CD4-positive, alpha-beta T cell treated with Interferon alpha-2 for 1 hour (primary cell): ENCODE measurements at regions not wholly inside any gene's neighbourhood (a gene's known extent, or its start where the extent isn't known, plus 50 kb on each side); places are given as distances from the start of the nearest gene placed in this dataset.

ENCODE experiments used
- DNase-seq, 2 donors: peaks; one replicate each; pipeline ENCODE4 v3.0.0-alpha.2; 2020 to 2022

DNA sequence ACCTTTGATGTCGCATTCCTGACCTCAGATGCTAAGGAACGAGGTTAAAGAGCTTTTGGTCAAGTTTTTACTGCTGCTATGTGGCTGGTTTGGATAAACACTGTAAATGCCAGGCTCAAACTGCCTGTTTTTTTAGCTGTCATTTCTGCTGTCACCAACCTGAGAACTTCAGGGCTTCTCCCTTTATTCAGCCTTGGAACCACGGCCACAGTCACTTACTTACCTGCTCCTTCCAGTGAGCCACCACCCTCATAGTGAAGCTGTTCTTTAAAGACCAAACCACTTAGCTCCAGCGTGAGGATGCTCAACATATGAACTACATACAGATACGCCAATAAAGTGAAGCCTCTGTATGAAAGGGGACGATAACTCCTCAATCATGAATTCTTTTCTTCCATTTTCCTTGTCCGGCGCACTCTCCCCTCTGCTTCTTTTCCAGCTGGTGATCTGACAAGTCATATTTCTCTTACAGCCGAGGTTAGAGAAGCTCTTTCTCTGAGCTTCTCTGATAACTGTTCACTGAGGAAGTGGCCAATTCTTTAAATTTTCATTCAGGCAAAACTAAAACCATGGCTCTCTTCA, 152.8 kb upstream of the ANK2 start:
- no peak for DNase-seq

DNA sequence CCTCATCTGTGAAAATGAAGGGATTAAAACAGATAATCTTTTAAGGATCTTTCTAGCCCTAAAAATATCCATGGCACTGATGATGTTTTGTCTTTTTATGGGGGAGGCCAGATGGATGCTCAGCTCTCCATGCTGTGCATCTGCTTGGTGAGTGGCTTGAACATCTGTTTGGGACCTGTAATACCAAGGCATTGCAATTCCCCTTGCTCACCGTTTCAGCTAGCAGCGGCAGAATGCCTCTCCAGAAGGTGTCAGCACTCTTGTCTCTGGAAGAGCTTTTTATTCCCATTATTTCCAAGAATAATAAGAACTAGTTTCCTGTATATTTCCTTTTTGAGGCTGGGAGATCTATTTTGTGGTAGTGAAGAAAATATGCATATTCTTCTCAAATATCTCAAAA, 151.9 kb upstream of the ANK2 start:
- no peak for DNase-seq

GRCh38 chr4:112898357-112899141, 150.9 kb upstream of the ANK2 start:
- DNase-seq = no peak

GRCh38 chr4:112900416-112900815, 149.0 kb upstream of the ANK2 start:
- DNase-seq = no peak

DNA sequence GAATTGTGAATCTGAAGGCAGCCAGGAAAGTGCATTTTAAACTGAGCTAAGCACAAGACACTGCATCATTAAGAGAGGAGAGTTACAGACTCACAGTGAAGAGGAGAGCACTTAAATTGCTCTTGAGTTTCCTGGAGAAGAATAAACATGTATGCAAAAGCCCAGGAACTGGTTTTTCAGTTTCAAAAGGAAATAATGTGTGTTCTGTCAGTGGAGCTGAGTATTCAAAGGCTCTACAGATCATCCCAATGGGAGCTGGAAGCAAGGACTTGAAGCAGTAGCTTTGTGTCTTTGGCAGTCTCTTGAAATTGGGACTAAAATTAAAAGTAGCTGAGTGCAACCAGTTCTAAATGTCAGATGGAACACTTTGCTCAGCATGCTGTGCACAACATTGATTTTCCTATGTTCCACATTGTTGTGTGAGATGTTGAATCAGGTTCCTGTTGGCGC, 147.5 kb upstream of the ANK2 start:
- no peak for DNase-seq

GRCh38 chr4:112905728-112906127, 143.7 kb upstream of the ANK2 start:
- no peak for DNase-seq

DNA sequence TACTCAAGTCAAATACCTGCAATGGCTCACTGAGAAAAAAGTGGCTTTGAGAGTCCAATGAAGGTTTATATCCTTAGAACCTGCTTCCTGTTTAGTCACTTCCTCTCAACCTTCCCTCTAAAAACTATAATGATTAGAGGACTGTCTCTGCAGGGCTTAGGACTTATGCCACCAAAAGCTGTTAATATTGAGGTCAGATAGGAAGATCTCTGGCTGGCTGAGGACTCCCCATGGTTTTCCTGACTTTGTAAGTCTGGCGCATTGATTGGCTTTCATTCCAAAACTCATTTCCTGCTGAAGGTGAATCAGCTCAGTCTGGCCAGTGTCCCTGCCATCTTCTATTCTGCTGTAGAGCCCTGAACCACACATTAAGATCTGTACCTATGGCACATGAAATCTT, 140.9 kb upstream of the ANK2 start:
- no peak for DNase-seq

GRCh38 chr4:112910109-112910736, 139.2 kb upstream of the ANK2 start:
- no peak for DNase-seq

DNA sequence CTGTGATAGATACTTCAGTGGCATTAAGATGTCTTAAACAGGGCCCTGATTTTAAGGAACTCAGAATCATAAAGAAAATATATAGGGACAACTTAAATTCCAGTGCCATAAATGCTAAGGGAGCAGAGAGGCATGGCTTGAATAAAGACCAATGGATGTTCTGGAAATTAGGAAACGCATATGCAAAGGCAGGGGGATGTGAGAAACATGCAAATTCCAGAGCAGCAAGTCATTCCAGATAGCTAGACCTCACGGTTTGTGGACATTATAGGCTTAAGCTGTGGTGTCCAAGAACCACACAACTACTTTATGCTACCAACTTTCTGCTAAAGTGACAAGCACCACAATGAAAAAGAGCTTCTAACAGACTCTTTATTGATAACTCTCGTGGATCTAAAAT, 132.6 kb upstream of the ANK2 start:
- no peak for DNase-seq

DNA sequence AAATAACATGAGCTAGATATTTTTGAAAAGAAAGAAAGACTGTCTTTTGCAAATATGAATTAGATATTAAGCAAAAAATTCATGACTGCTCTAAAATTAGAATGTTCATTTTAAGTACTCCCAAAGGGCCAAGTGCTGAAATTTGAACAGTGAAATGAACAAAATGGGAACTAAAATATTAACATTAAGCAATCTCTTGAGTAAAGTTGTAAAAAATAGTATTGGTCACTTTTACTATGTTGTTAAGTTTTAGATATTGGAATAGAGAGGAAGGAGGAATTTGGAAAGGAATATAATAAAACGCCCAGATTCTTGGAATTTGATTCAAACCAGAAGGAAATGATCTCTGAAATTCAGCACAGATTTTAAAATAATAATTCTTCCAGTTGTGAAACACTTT, 125.9 kb upstream of the ANK2 start:
- no peak for DNase-seq

- DNase-seq = no peak
These were observed 122.6 kb upstream of the ANK2 start for GRCh38 chr4:112926819-112927218.

- no peak for DNase-seq
These were observed 121.9 kb upstream of the ANK2 start for GRCh38 chr4:112927544-112927943.

GRCh38 chr4:112931001-112931400, 118.5 kb upstream of the ANK2 start:
- no peak for DNase-seq

DNA sequence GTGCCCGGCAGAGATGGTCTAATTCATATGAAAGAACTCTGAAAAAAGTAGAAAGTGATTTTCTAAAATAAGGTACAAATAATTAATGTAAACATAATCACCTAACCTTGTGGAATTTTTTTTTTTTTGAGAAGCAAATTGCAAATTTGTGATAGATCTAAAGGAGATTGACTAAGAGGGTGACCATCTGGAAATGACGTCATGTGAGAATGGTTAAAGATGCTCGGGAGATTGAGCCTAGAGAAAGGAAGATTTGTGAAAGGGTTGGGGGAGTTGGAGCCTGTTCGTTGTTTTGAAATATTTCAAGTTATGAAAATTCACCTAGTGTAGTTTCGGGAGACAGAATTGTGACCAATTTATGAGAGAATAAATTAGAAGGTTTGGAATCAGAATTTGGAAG, 115.7 kb upstream of the ANK2 start:
- no peak for DNase-seq

DNA sequence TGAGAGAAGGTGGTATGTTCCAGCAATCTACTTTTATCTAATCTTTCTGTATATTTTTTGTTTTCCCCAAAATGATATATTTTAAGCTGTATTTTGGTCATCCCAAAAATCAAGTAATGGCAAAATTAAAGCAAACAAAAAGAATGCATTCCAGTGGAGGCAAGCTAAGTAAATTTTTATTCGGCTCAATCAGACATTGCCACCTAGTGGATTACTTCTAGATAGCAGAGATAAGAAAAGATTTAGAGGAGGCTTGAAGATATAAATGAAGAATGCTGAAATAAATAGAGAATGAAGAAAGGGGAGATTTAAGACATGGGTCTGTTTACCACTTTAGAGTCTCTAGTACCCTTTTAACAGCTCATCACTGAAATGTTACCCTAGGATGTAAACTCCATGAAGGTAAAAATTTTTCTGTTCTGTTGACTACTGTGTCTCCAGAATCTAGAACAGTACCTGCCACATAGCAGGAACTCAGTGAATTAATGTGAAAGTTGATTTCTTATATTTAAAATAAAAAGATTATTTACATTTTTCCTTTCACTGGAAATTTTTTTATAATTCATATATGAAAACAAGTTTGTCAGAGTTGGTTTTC, 110.9 kb upstream of the ANK2 start:
- peak in 1 of 2 donors; percentile 7 for DNase-seq

GRCh38 chr4:112939901-112940300, 109.6 kb upstream of the ANK2 start:
- no peak for DNase-seq

GRCh38 chr4:112940336-112940735, 109.1 kb upstream of the ANK2 start:
- DNase-seq = no peak

DNA sequence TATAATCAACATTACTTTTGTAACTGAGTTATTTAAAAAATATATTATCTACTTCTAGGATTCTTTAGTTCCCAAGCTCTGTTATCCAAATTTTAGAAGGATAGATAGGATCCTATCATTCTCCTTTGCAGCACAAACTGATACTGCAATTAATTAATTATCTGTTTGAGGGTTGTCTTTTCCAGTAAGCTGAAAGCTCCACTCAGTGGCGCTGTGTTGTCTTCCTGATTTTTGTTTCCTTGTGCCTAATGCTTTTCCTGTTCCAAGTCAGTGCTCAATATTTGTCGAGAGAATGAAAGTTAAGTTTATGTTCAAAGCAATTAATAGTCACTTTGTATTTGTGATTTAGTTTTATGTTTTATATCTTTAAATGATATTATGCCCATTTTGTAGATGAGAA, 107.4 kb upstream of the ANK2 start:
- no peak for DNase-seq

GRCh38 chr4:112942997-112943396, 106.5 kb upstream of the ANK2 start:
- no peak for DNase-seq

DNA sequence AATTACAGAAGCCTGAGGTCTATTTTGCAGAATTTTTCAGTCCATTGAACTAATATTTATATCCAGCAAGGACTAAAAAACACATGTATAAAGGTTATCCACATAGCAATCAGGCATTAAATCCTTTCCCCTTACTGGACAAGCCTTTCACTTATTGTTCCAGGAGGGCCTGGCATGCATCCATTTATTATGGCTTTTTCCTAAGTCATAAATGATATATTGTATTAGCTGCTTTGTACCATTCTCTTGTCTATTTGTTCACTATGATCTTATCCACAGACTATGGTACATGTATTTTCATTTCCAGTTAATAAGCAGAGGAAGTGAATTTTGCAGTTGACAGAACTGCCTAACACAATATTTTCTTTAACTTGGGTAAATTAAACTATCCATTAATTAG, 105.4 kb upstream of the ANK2 start:
- no peak for DNase-seq

DNA sequence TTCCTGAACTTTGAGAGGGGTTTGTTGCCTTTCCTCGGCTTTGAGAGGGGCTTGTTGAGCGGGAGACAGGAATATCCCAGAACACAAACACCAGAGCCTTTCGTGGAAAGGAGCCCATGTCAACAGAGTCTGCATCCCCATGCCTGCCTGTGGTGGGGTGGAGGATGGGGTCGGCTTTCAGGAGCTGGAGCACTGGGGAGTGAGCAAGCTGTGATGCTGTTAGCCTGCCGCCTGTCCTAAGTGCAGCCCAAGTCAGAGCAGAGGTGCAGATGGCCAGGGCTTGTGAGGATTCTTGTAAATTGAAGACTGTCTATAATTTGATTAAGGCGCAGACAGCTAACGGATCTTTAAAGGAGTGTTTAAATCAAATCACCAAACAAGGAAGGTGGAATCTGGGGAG, 103.3 kb upstream of the ANK2 start:
- no peak for DNase-seq

DNA sequence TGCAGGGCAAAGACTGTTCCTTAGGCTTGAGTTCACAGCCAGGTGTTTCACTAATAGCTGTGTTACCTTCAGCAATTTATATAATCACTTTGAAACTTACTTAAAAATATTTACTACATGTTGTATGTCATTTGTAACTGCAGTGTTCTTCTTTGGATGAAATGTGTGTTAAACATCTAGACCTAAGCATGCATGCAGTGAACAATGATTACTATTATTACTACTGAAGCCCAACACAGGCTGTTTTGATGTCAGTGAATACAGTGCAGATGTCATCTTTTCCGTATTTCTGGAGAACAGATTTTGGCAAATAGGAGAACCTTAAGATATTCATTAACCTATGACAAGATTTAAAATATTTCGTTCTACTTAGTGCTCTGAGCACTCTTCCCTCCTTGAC, 101.8 kb upstream of the ANK2 start:
- no peak for DNase-seq

- DNase-seq = peak in 1 of 2 donors; percentile 16
These were observed 97.8 kb upstream of the ANK2 start for GRCh38 chr4:112951362-112952312.
